ENCODE measurements at regions not wholly inside any gene's neighbourhood (a gene's known extent, or its start where the extent isn't known, plus 50 kb on each side); places are given as distances from the start of the nearest gene placed in this dataset.

GRCh38 chr6:43838276-43839036 lies 68.4 kb downstream of the VEGFA start (continued):
- TF ChIP-seq ARID1B (IDR thresholded peaks at IDR 0.05) (peak; percentile 73), TAL1 (IDR thresholded peaks at IDR 0.05) (no peak), L3MBTL2 (IDR thresholded peaks at IDR 0.05) (peak; percentile 70), EHMT2 (IDR thresholded peaks at IDR 0.05) (no peak), ZC3H11A (IDR thresholded peaks at IDR 0.05; ENCODE audit: low read depth, low read length) (no peak), ZNF79 (CRISPR knock-in tag; IDR thresholded peaks at IDR 0.05; ENCODE audit: low read depth) (no peak), POLR2AphosphoS2 (IDR thresholded peaks at IDR 0.05; ENCODE audit: low read length) (no peak), RUNX1 (IDR thresholded peaks at IDR 0.05; ENCODE audit: low read depth) (no peak), ZFPM2 (CRISPR knock-in tag; IDR thresholded peaks at IDR 0.05) (no peak), NBN (IDR thresholded peaks at IDR 0.05; ENCODE audit: low read depth) (no peak), PYGO2 (tag; IDR thresholded peaks at IDR 0.05) (no peak), ZSCAN29 (IDR thresholded peaks at IDR 0.05) (no peak), ZNF695 (CRISPR knock-in tag; IDR thresholded peaks at IDR 0.05) (no peak), CEBPG (CRISPR knock-in tag; IDR thresholded peaks at IDR 0.05) (peak; percentile 95), CEBPG (tag; conservative IDR thresholded peaks at IDR 0.05 in 1 of 2, IDR thresholded peaks at IDR 0.05 in 1 of 2) (peak; percentile 94 to 98), ZNF253 (CRISPR knock-in tag; conservative IDR thresholded peaks at IDR 0.05) (no peak), RBM17 (IDR thresholded peaks at IDR 0.05; ENCODE audit: borderline replicate concordance, low read depth, low read length) (no peak), SREBF1 (IDR thresholded peaks at IDR 0.05; ENCODE audit: borderline replicate concordance, low read depth, low read length) (no peak), ARID2 (IDR thresholded peaks at IDR 0.05) (no peak), PCBP1 (IDR thresholded peaks at IDR 0.05; ENCODE audit: low read depth, low read length, poor library complexity, severe bottlenecking) (no peak), SMARCA4 (IDR thresholded peaks at IDR 0.05) (peak; percentile 76), TCF15 (CRISPR knock-in tag; IDR thresholded peaks at IDR 0.05) (no peak), GTF2F1 (IDR thresholded peaks at IDR 0.05; ENCODE audit: low read depth, low read length) (no peak), TRIM24 (IDR thresholded peaks at IDR 0.05) (peak; percentile 69 to 78), NFIX (CRISPR knock-in tag; IDR thresholded peaks at IDR 0.05; ENCODE audit: low read depth) (no peak), ZNF24 (IDR thresholded peaks at IDR 0.05) (peak; percentile 26; the same call in 1 of the 2 replicates), ZBED1 (IDR thresholded peaks at IDR 0.05) (no peak), OTX1 (CRISPR knock-in tag; IDR thresholded peaks at IDR 0.05) (no peak)
- TF ChIP-seq, protein P1, sequence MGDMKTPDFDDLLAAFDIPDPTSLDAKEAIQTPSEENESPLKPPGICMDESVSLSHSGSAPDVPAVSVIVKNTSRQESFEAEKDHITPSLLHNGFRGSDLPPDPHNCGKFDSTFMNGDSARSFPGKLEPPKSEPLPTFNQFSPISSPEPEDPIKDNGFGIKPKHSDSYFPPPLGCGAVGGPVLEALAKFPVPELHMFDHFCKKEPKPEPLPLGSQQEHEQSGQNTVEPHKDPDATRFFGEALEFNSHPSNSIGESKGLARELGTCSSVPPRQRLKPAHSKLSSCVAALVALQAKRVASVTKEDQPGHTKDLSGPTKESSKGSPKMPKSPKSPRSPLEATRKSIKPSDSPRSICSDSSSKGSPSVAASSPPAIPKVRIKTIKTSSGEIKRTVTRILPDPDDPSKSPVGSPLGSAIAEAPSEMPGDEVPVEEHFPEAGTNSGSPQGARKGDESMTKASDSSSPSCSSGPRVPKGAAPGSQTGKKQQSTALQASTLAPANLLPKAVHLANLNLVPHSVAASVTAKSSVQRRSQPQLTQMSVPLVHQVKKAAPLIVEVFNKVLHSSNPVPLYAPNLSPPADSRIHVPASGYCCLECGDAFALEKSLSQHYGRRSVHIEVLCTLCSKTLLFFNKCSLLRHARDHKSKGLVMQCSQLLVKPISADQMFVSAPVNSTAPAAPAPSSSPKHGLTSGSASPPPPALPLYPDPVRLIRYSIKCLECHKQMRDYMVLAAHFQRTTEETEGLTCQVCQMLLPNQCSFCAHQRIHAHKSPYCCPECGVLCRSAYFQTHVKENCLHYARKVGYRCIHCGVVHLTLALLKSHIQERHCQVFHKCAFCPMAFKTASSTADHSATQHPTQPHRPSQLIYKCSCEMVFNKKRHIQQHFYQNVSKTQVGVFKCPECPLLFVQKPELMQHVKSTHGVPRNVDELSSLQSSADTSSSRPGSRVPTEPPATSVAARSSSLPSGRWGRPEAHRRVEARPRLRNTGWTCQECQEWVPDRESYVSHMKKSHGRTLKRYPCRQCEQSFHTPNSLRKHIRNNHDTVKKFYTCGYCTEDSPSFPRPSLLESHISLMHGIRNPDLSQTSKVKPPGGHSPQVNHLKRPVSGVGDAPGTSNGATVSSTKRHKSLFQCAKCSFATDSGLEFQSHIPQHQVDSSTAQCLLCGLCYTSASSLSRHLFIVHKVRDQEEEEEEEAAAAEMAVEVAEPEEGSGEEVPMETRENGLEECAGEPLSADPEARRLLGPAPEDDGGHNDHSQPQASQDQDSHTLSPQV (IDR thresholded peaks at IDR 0.05) = peak; percentile 95

Measured in K562 (cell line).